Natural killer cell treated with Interleukin-12 subunit alpha and Interleukin-12 subunit beta and Interleukin-15 and Interleukin-18, amount 100 ng/mL, for 72 hours (primary cell): ENCODE measurements at regions not wholly inside any gene's neighbourhood (a gene's known extent, or its start where the extent isn't known, plus 50 kb on each side); places are given as distances from the start of the nearest gene placed in this dataset.
A peak's percentile ranks its signal among the peaks of the same experiment; 100 is the strongest.

Experiments used
- ATAC-seq, 2 donors: fragments of 150-1000 bp; cut with Tn5 transposase in 1 of 2; sonication (Bioruptor Pico), chemical (Tn5 transposase) in 1 of 2; 2 replicates each; pipeline ENCODE4 v1.10.0; 2021
- DNase-seq: peaks from one replicate; pipeline ENCODE4 v3.0.0; 2022; ENCODE audit warnings: low spot score
- H3K27ac Mint-ChIP-seq, 2 donors: 1 replicate in 1 of 2; 2 replicates in 1 of 2; pipeline ENCODE4 v1.8.0; 2022; ENCODE audit warnings: mixed read lengths in 2 of 2, mild to moderate bottlenecking in 1 of 2, moderate library complexity in 1 of 2
- H3K27me3 Mint-ChIP-seq, 2 donors: 1 replicate in 1 of 2; 2 replicates in 1 of 2; pipeline ENCODE4 v1.8.0; 2022; ENCODE audit warnings: mixed read lengths in 2 of 2
- H3K36me3 Mint-ChIP-seq: one replicate; pipeline ENCODE4 v1.8.0; 2022; ENCODE audit warnings: mixed read lengths
- H3K4me1 Mint-ChIP-seq, 2 donors: 1 replicate in 1 of 2; 2 replicates in 1 of 2; pipeline ENCODE4 v1.8.0; 2022; ENCODE audit warnings: low read depth in 2 of 2, mixed read lengths in 2 of 2, mild to moderate bottlenecking in 1 of 2
- H3K4me3 Mint-ChIP-seq: one replicate; pipeline ENCODE4 v1.8.0; 2022; ENCODE audit warnings: mixed read lengths
- H3K9me3 Mint-ChIP-seq: 2 replicates; pipeline ENCODE4 v1.8.0; 2022; ENCODE audit warnings: mixed read lengths

DNA sequence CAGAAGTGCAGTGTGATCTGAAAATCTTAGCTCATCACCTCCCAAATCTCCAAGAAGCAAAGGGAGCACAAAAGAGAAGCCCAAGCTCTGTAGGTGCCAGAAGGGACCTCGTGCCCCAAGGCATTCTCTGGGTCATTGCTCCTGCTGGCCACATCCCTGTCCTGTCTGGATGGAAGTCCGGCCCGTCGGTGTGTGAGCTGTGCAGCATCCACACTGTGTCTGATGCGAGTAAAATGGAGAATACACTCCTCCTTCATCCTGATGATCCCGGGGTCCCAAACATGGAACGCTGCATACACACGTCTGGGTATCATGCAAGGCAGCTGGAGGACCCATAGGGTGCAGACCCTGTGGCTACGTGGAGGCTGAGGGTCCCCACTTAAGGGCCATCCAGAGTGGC is 851.4 kb downstream of the GALR1 start:
- Mint-ChIP-seq H3K4me1 (no peaks in the 10 kb centered on the region), H3K27ac (no peak overlapping the region), H3K9me3 (no peaks in the 10 kb centered on the region), H3K36me3 (peaks cover 6% of the 10 kb centered on the region), H3K27me3 (peaks cover 4 to 9% of the 10 kb centered on the region in 2 donors), H3K4me3 (no peak overlapping the region)
- DNase-seq (no peak), ATAC-seq (peak in 1 of 2 donors; percentile 46)

DNA sequence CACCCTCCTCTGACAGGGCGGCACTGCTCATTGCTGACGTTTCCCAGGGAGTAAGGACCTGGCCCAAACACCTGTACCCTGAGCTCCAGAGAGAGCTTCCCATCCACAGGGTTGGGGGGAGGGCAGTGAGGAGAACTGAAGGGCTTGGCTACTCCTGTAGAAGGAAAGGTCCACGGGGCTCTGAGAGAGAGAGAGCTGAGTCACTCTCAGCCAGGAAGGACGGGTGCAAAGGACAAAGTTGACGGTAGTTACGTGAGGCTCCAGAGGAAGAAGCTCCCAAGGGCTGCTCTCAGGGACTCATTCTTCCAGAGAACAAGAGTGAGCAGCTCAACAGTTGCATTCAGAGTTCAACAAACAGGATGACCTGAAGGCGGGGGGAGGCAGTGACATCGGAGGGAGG is 852.5 kb downstream of the GALR1 start:
- Mint-ChIP-seq H3K36me3 (peaks cover 3% of the 10 kb centered on the region), H3K27ac (no peak overlapping the region), H3K4me3 (no peak overlapping the region), H3K4me1 (no peaks in the 10 kb centered on the region), H3K9me3 (no peaks in the 10 kb centered on the region), H3K27me3 (peaks cover under 1 to 5% of the 10 kb centered on the region in 2 donors)
- no peak for DNase-seq
- peak in 1 of 2 donors; percentile 29 for ATAC-seq

DNA sequence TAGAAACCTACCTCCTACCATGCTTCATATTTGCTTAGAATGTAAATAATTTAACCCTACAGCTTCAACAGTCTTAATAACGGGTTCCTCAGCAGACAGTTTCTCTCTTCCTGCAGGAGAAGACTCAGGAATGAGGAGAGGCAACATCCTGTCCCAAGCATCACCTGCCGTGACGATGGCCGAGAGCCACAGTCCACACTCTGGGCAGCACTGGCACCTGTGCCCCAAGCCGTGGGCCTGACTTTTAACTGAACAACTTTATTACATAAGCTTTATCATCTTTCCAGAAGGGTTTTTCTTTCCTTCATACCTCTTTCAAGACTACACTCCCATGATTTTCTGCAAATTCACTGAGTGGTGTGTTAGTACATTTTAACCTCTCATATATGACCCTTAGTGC is 856.0 kb downstream of the GALR1 start:
- DNase-seq = no peak
- H3K9me3 Mint-ChIP-seq = no peaks in the 10 kb centered on the region
- no peak for ATAC-seq
- no peaks in the 10 kb centered on the region for H3K4me1 Mint-ChIP-seq
- H3K36me3 Mint-ChIP-seq = no peaks in the 10 kb centered on the region
- H3K27ac Mint-ChIP-seq = no peak overlapping the region
- no peaks in the 10 kb centered on the region for H3K27me3 Mint-ChIP-seq
- H3K4me3 Mint-ChIP-seq = no peak overlapping the region

DNA sequence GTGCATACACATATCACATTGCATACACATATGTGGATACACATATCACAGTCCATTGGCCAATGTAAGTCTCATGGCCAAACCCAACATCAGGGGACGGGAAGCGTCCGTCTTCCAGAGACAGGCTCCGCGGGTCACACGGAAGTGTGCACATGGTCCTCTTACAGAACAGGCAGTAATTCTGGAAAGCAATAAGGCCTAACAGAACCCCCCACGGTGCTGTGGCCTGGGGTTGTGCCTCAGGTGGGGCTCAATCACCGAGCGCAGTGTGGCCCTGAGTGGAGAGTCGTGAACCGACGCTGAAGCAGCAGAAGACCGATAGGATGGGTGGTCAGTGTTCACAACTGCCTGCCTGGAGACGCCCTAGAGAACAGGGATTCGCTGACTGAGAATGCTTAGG is 857.3 kb downstream of the GALR1 start:
- Mint-ChIP-seq H3K4me3 (no peak overlapping the region), H3K27ac (no peak overlapping the region), H3K4me1 (no peaks in the 10 kb centered on the region), H3K36me3 (no peaks in the 10 kb centered on the region), H3K27me3 (no peaks in the 10 kb centered on the region), H3K9me3 (no peaks in the 10 kb centered on the region)
- ATAC-seq (no peak), DNase-seq (no peak)

DNA sequence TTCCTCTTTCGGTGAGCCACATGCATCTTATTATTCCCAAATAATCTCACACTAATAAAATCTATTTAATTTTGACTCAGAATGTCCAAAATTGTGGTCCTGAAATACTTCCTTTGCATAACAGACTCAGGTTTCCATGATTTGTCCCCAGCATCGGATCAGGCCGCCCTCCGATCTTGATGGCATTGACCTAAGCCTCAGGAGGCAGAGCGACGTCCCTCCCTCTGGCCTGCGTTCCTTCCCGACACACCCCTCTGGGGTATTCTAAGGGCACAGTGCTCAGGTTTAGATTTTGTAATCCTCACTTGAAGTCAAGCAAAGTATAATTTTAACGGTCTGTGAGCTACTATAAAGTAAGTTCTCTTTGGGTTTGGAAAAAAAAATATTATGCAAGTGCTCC is 857.7 kb downstream of the GALR1 start:
- Mint-ChIP-seq H3K4me1 (no peaks in the 10 kb centered on the region), H3K27me3 (no peaks in the 10 kb centered on the region), H3K27ac (no peak overlapping the region), H3K9me3 (no peaks in the 10 kb centered on the region), H3K36me3 (no peaks in the 10 kb centered on the region), H3K4me3 (no peak overlapping the region)
- DNase-seq = no peak
- ATAC-seq = no peak

DNA sequence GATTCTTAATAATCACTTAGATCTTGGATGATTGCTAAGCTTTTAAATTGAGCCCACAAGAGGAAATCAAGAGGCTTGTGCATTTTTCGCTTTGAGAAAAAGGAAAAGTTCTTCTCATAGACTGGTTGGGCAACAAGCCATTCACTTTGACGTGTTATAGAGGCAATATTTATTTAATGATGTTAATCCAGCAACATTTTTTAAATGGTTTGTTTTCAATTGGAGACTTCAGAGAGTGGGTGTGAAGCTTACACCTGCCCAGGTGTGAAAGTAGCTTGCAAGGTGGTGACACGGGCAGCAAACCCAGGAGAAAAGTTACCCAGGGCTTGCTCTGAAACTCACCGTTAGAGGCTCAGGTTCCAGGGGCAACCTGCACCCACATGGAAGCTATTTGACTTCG is 858.9 kb downstream of the GALR1 start:
- Mint-ChIP-seq H3K27ac (no peak overlapping the region), H3K9me3 (no peaks in the 10 kb centered on the region), H3K27me3 (no peaks in the 10 kb centered on the region), H3K4me1 (no peaks in the 10 kb centered on the region), H3K36me3 (no peaks in the 10 kb centered on the region), H3K4me3 (no peak overlapping the region)
- no peak for DNase-seq
- ATAC-seq = no peak

DNA sequence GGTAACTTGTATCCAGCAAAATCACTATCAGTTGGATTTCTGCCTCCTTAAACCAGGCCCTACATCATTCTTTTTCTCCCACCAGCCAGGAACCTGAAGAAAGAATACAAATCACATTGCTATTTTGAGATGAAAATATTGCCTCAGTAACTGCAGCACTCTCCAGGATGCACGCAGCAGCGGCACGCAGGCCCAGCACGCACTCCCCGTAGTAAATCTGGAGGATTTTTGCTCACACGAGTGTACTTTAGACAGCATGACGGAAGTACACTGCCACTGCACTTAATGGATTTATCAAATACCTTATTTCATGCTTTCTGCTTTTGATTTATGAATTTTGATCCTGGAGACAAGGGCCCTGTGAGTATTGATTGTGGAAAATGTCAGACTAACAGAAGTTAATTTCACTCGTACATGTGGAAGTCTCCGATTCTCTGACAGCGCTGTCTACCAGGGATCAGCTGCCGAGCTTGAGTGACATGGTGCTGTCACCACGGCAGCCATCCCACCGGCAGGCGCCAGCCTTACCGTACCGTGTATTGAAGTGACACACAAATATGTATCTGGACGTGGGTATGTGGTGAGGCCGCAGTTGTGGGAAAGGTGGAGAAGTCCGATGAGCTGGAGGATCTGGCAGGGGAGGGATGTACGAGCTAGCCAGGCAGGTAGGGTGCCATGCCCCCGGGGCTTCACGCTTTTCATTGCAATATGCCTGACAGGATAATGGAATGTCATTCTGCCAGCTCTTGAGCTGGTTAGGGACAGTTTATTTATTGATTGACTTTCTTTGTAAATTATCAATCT is 863.7 kb downstream of the GALR1 start:
- ATAC-seq (peak in 1 of 2 donors; percentile 33), DNase-seq (no peak)
- Mint-ChIP-seq H3K9me3 (no peaks in the 10 kb centered on the region), H3K4me1 (no peaks in the 10 kb centered on the region), H3K27me3 (no peaks in the 10 kb centered on the region), H3K4me3 (no peak overlapping the region), H3K27ac (no peak overlapping the region), H3K36me3 (no peaks in the 10 kb centered on the region)

DNA sequence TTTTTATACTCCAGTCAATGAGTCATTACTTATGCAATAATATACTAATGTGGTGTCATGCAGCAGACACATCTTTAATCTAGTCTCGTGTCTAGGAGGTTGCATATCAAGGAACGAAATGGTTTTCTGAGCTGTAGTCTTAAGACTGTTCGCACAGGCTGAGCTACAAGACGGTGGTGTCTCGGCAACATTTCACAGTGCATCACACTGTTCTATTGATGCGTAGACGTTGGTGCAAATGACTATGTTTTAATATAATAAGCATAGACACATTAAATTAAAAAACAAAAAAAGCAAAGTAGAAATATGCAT is 864.2 kb downstream of the GALR1 start:
- DNase-seq (no peak), ATAC-seq (no peak)
- Mint-ChIP-seq H3K36me3 (no peaks in the 10 kb centered on the region), H3K9me3 (peaks cover 4% of the 10 kb centered on the region), H3K4me3 (no peak overlapping the region), H3K4me1 (no peaks in the 10 kb centered on the region), H3K27ac (no peak overlapping the region), H3K27me3 (peaks cover 0 to 3% of the 10 kb centered on the region in 2 donors)

DNA sequence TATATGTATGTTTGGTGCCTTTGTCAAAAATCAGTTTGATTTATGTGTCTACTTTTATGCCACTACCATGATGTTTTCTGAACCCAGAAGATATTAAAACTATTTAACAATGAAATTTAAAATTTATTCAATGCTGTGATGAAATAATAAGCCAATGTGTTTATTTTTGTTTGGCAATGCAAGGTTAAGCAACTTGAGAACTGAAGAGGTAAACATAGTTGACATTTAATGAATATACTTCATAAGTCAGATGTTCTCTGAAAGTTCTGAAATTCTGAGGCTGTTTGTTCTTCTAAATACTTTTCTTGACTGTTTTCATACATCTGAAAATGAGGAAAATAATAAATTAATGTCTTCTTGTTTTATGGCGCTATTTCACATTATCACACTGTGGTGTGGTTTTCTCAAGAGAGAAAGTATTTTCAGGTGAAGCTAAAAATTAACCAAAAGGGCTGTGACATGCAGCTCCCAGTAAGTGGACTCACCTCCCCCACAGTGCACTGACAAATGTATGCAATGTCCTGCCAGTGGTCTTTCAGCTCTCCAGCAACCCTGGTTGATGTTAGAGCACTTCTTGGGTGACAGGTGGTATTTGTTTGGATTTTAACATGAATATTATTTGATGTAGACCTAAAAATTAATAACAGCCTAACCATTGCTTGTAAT is 863.6 kb upstream of the SALL3 start:
- Mint-ChIP-seq H3K9me3 (peaks cover 10% of the 10 kb centered on the region), H3K4me3 (no peak overlapping the region), H3K4me1 (no peaks in the 10 kb centered on the region), H3K27ac (no peak overlapping the region), H3K36me3 (no peaks in the 10 kb centered on the region), H3K27me3 (peaks cover 0 to 3% of the 10 kb centered on the region in 2 donors)
- no peak for ATAC-seq
- DNase-seq = no peak

DNA sequence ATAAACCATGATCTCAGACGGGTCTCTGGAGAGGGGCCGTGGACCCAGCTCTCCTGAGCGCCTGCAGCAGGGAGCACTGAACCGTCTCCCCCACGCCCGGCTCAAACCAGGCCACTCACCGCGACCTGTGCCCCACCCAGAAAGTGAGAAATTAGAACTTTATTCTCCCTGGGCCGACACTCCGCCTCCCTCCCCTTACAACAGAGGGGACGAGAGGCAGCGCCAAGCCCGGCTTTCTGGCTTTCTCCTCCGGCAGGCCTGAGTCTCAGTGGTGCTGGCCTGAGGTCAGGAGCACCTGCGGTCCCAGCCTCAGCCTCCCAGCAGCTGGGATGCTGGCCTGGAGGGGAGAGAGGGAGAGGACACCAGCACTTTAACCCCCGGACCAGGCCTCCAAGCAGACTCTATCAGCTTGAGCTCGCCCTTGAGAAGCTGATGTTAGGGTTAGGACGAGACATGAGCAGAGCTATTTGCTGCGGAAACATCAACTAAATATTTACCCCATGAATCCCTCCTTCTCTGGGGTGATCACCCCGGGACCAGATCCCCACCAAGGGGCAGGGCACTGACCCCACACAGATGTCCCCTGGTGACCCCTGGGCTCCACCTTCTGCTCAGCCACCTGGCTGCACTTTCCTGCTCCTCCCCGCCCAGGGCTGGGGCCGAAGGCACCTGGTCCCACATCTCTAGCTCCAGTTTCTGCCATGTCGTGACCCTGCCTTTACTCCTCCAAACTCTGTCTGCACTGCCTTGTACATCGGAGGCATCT is 856.3 kb upstream of the SALL3 start:
- H3K9me3 Mint-ChIP-seq = peaks cover 23% of the 10 kb centered on the region
- H3K27ac Mint-ChIP-seq = no peak overlapping the region
- H3K4me1 Mint-ChIP-seq = peaks cover 0 to 2% of the 10 kb centered on the region in 2 donors
- ATAC-seq (peak in 1 of 2 donors; percentile 48), DNase-seq (no peak)
- no peak overlapping the region for H3K4me3 Mint-ChIP-seq
- H3K36me3 Mint-ChIP-seq = peaks cover 12% of the 10 kb centered on the region
- H3K27me3 Mint-ChIP-seq = peaks cover 0 to 3% of the 10 kb centered on the region in 2 donors

DNA sequence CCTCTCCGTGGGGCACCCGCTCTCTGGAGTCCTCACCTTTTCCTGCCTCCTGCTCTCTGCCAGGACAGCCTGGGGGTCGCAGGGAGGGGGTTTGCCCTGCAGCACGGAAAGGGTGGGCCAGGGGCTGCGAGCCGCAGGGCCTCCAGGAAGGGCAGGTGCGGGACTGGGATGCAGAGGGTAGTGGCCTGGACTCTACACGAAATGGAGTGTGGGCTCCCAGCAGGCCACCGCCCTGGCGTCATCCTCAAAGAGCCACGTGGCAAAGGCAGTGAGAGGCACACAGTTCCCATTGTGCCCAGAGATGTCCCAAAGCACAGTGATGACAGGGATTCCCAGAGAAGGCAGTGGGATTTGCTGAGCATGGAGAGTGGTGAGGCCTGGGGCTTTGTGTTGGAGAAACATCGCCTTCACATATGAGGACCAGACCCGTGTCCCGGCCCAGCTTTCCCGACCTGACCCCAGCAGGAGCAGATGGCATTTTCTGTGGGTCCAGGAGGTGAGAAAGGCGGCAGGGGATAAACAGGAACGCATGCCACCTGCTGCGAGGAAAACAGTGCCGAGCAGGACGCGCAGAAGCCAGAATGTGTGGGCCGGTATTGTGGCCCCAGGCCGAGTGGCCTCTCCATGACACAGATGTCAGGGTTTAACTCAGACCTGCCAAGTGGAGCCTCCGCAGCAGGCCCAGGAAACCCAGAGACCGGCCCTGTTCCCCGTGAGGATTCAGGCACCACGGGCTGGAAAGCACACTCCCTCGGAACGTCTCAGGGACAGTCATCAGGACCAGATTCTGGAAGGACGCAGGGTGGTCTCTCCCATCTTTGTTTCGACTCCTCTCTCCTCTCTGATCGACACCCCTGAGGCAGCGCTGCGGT is 855.5 kb upstream of the SALL3 start:
- H3K27ac Mint-ChIP-seq = no peak overlapping the region
- no peaks in the 10 kb centered on the region for H3K27me3 Mint-ChIP-seq
- H3K36me3 Mint-ChIP-seq = peaks cover 12% of the 10 kb centered on the region
- DNase-seq (no peak), ATAC-seq (peak; percentile 5 to 20)
- peaks cover 0 to 2% of the 10 kb centered on the region in 2 donors for H3K4me1 Mint-ChIP-seq
- H3K4me3 Mint-ChIP-seq = no peak overlapping the region
- H3K9me3 Mint-ChIP-seq = peaks cover 19% of the 10 kb centered on the region

DNA sequence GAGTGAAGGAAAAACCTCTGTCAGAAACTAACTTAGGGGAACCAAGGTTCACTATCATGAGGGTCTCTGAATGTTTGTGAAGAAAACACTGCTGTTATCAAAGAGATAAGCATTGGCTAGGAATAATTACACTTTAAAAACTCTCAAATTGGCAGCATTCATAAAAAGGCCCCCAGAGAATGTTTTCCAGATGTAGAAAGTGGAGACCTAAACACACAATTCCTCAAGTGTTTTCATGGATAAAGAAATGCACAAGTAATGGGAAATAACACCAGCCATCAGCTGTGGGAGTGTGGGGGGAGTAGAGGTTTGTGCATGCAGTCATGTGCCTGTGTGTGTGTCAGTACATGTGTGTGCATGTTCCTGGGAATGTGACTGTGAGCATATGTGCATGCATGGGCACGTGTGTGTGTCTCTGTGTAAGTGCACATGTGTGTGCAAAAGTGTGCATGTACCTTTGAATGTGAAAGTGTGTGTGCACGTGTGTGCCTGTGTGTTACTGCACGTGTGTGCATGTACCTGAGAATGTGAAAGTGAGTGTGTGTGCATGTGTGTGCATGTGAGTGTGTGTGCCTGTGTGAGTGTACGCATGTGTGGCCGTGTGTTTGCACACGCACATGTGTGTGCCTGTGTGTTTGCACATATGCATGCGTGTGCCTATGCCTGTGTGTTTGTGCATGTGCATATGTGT is 854.3 kb upstream of the SALL3 start:
- Mint-ChIP-seq H3K27me3 (peaks cover 0 to 3% of the 10 kb centered on the region in 2 donors), H3K36me3 (peaks cover 12% of the 10 kb centered on the region), H3K27ac (no peak overlapping the region), H3K4me3 (no peak overlapping the region), H3K9me3 (peaks cover 13% of the 10 kb centered on the region), H3K4me1 (peaks cover 0 to 2% of the 10 kb centered on the region in 2 donors)
- no peak for ATAC-seq
- no peak for DNase-seq

DNA sequence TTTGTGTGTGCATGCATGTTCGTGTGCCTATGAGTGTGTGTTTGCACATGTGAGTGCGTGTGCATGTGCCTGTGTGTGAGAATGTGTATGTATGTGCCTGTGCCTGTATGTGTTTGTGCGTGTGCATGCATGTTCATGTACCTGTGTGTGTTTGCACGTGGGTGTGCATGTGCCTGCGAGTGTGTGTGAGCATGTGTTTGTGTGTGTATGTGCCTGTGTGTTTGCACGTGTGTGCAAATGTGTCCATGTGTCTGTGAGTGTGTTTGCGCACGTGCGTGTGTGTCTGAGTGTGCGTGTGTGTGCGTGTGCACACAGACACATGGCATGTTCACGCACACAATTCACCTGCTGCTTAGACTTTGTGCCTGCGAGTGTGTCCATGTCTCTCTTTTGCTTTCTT is 853.5 kb upstream of the SALL3 start:
- H3K27me3 Mint-ChIP-seq = peaks cover 0 to 6% of the 10 kb centered on the region in 2 donors
- H3K27ac Mint-ChIP-seq = no peak overlapping the region
- peaks cover 0 to 2% of the 10 kb centered on the region in 2 donors for H3K4me1 Mint-ChIP-seq
- ATAC-seq (no peak), DNase-seq (no peak)
- peaks cover 13% of the 10 kb centered on the region for H3K9me3 Mint-ChIP-seq
- no peak overlapping the region for H3K4me3 Mint-ChIP-seq
- H3K36me3 Mint-ChIP-seq = peaks cover 12% of the 10 kb centered on the region
